ENCODE measurements at regions not wholly inside any gene's neighbourhood (a gene's known extent, or its start where the extent isn't known, plus 50 kb on each side); places are given as distances from the start of the nearest gene placed in this dataset.
"Not testable (repeated sequence)": the region's sequence is repeated elsewhere in the genome, so short reads cannot be mapped to it uniquely, and the experiment has no call there.

DNA sequence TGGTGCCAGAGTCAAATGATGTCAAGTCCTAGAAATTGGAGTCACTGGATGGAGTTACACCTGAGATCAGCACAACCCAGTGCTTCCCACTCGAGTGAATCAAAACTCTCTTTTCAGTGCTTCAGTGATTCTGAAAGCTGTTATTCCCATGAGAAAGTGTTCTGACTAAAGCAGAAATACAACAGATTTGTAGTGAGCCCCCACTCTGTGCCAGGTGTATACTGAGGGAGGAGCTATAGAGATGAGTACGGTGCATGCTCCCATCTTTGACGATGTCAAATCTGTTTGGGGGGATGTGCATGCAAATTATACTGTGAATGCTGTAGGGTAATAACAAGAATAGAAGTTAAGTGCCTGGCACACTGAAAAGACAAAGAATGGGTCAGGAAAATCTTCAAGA lies 330.2 kb downstream of the HS3ST1 start:
- DNase-seq: no peak
- Histone ChIP-seq H3K4me3 (ENCODE audit: insufficient read depth, low read depth, low read length) (no peak overlapping the region), H3K36me3 (replicated peaks; ENCODE audit: control insufficient read depth, insufficient read depth, low read length) (no peaks in the 10 kb centered on the region)

DNA sequence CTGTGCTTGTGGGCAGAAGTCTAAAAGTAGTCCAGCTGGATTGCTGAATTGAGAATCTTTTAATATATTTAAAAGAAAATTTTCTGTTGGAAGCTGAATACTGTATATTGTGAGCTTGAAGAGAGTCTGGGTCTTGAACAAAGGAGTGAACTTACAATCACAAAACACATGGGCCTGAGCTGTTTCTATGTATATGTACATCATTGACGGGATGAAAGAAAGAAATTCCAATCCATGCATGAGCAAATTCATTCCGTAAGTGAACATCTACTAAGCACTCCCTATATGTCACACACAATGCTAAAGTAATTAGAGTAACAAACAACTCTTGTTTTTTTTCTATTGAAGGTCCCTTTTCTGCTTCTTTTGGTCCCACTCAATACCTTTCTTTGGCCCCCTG lies 331.0 kb downstream of the HS3ST1 start:
- DNase-seq: no peak
- Histone ChIP-seq H3K36me3 (replicated peaks; ENCODE audit: control insufficient read depth, insufficient read depth, low read length) (no peaks in the 10 kb centered on the region), H3K27me3 (ENCODE audit: control insufficient read depth, insufficient read depth, low read length) (no peaks in the 10 kb centered on the region), H3K4me3 (ENCODE audit: insufficient read depth, low read depth, low read length) (no peak overlapping the region)

More for the DNA sequence above, 330.2 kb downstream of the HS3ST1 start:
- H3K27me3 ChIP-seq (ENCODE audit: control insufficient read depth, insufficient read depth, low read length): no peaks in the 10 kb centered on the region

DNA sequence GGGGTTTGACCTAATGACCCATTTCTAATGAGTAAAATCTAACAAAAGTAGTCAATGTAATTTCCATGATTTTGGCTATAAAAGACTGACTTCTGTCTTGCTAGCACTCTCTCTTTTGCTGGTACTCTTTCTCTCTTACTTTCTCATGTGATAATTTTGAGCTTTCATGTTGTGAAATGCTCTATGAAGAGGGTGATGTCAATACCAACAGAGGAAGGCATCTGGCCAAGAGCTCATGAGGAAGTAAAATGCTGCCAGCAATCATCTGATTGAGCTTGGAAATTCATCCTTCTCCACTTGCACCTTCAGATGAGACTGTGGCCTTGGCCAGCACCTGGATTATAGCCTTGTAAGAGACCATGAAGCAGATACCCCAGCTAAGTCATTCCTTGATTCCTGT lies 347.7 kb downstream of the HS3ST1 start:
- no peak for DNase-seq
- Histone ChIP-seq H3K4me3 (ENCODE audit: insufficient read depth, low read depth, low read length) (no peak overlapping the region), H3K27me3 (ENCODE audit: control insufficient read depth, insufficient read depth, low read length) (no peaks in the 10 kb centered on the region), H3K36me3 (replicated peaks; ENCODE audit: control insufficient read depth, insufficient read depth, low read length) (no peaks in the 10 kb centered on the region)

DNA sequence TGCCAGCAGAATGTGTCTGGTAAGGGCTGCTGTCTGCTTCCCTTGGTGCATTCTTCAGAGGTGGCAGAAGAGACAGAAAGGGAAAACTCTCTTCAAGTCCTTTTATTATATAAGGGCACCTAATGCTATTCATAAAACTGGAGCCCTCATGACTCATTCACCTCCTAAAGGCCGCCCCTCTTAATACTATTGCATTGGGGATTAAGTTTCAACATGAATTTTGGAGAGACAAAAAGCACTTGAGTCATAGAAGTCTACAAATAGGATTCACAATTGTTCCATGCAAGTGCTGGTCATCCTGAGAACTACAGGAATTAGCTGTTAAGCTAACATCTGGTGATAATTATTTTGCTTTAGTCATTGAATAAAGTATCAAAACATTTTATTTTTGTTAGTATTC lies 349.5 kb downstream of the HS3ST1 start:
- Histone ChIP-seq H3K4me3 (ENCODE audit: insufficient read depth, low read depth, low read length) (no peak overlapping the region), H3K36me3 (replicated peaks; ENCODE audit: control insufficient read depth, insufficient read depth, low read length) (no peaks in the 10 kb centered on the region), H3K27me3 (ENCODE audit: control insufficient read depth, insufficient read depth, low read length) (no peaks in the 10 kb centered on the region)
- no peak for DNase-seq

DNA sequence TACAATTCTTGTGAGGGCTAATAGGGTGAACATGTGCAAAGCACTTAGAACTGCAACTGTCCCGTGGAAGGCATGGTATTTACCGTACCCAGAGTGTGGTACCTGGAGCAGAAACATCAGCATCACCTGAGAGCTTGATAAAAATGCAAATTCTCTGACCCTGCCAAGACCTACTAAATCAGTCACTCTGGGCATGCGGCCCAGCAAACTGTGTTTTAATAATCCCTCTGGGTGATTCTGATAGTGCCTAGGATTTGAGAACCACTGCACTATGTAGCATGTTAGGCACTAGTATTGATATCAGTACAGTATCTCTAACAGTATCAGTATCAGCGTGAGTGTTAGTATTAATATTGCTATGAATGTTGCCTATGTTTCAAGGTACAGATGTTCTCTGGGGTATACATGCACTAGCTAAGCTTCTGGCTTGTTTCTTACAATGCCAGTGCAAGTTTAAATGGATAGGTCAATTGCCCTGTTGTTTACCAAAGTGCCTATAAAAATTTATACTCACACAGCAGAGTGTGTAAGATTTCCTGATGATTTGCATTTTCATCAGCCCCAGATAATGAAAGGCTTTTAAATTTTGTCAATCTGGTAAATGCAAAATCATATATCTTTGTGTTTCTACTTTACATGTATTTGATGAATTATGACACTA lies 354.0 kb downstream of the HS3ST1 start:
- Histone ChIP-seq H3K4me3 (ENCODE audit: insufficient read depth, low read depth, low read length) (no peak overlapping the region), H3K36me3 (replicated peaks; ENCODE audit: control insufficient read depth, insufficient read depth, low read length) (no peaks in the 10 kb centered on the region), H3K27me3 (ENCODE audit: control insufficient read depth, insufficient read depth, low read length) (no peaks in the 10 kb centered on the region)
- no peak for DNase-seq

DNA sequence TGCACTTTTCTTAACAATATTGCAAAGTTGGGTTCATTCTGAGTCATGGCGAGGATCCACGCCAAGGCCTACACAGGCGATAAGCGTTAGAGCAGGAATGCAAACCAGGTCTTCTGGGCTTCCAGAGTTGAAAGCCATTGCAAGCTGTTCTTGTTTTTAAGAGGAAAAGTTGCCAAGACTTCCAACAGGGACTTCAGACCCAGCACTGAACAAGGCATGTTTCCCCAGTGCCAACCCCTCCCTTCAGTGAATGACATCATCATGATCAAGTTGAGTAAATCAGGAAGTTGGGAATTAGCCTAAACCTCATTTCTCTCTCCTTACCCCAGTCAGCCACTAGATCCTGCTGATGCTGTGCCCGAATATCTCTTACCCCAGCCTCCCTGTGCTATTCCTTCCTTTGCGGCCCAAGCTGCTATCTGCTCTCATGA lies 355.1 kb downstream of the HS3ST1 start:
- Histone ChIP-seq H3K4me3 (ENCODE audit: insufficient read depth, low read depth, low read length) (no peak overlapping the region), H3K27me3 (ENCODE audit: control insufficient read depth, insufficient read depth, low read length) (no peaks in the 10 kb centered on the region), H3K36me3 (replicated peaks; ENCODE audit: control insufficient read depth, insufficient read depth, low read length) (no peaks in the 10 kb centered on the region)
- peak; percentile 8 for DNase-seq

DNA sequence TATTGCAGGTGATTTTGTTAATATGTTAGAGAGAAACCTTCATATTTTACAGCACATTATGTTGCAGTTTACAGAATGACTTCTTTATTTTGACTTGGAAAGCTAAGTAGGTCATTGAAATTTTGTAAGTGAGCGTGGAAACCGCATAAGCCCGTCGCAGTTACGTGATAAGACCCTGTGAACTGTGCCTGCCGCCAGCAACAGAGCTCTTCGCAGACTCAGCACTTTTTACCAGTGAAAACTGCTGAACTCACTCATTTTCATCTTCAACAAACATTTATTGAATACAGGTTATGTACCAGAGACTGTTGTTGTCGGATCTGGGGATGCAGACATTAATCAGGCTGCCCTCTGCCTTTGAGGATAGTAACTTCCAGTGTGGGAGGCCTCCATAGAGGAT lies 355.7 kb downstream of the HS3ST1 start:
- DNase-seq: no peak
- H3K36me3 ChIP-seq (replicated peaks; ENCODE audit: control insufficient read depth, insufficient read depth, low read length): no peaks in the 10 kb centered on the region
- H3K27me3 ChIP-seq (ENCODE audit: control insufficient read depth, insufficient read depth, low read length): no peaks in the 10 kb centered on the region
- no peak overlapping the region for H3K4me3 ChIP-seq (ENCODE audit: insufficient read depth, low read depth, low read length)

DNA sequence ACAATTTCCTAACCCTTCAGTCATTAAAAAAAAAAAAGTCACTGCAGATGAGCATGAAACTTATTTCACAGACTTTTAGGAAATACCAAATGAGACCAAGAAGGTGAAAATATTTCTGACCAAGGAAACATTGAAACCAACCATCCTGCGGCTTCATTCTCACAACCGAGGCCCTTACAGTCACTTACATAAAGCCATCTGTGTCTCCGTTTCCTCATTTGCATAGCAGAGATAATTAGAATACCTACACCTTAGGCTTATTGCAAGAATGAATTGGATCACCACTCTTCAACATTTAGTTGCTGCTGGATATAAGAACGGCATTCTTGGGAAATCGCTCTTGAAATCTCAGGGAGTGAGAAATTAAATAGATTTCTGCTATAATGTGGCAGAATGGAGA lies 356.2 kb downstream of the HS3ST1 start:
- H3K36me3 ChIP-seq (replicated peaks; ENCODE audit: control insufficient read depth, insufficient read depth, low read length): no peaks in the 10 kb centered on the region
- H3K27me3 ChIP-seq (ENCODE audit: control insufficient read depth, insufficient read depth, low read length): no peaks in the 10 kb centered on the region
- H3K4me3 ChIP-seq (ENCODE audit: insufficient read depth, low read depth, low read length): no peak overlapping the region
- no peak for DNase-seq

DNA sequence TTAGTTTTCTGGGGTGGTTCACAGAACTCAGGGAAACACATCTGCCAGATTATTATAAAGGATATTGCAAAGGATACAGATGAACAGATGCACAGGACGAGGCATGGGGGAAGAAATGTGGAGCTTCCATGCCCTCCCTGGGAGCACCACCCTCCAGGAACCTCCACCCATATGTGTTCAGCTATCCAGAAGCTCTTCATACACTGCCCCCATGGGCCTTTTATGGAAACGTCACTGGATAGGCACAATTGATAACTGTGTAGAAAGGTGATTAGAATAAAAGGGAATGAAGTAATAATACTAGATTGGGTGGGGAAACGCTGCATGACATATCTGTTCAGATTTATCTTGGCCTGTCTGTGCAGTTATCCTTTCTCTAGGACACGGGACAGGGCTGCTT lies 357.9 kb downstream of the HS3ST1 start:
- no peak overlapping the region for H3K4me3 ChIP-seq (ENCODE audit: insufficient read depth, low read depth, low read length)
- H3K27me3 ChIP-seq (ENCODE audit: control insufficient read depth, insufficient read depth, low read length): no peaks in the 10 kb centered on the region
- no peaks in the 10 kb centered on the region for H3K36me3 ChIP-seq (replicated peaks; ENCODE audit: control insufficient read depth, insufficient read depth, low read length)
- no peak for DNase-seq

DNA sequence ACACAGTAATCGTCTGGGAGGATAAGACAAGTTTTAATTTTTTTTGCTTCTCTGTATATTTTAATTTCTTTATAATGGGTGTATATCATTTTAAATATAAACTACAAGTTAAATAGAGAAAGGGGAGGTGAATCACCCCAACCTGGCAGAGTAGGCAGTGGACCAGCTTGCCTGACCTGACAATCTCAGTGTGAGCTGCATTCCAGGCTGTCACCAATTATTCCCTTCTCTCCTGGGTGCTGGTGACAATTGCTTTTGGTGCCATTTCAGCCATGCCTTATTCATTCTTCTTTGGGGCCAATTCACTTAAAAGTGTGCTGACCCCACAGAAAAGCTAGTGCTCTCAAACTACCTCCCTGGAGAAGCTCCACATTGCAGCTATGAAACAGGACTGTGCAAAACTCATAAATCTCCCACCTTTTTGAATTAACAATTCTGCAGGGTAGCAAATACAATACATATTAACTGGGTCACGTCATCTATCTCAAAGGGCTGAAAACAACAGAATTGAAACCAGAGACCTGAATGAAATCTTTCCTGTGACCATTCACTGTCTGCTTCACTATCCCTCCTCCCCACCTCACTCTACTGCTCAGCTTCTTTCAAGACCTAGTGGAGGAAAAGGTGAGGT lies 359.0 kb downstream of the HS3ST1 start:
- no peaks in the 10 kb centered on the region for H3K27me3 ChIP-seq (ENCODE audit: control insufficient read depth, insufficient read depth, low read length)
- no peaks in the 10 kb centered on the region for H3K36me3 ChIP-seq (replicated peaks; ENCODE audit: control insufficient read depth, insufficient read depth, low read length)
- no peak overlapping the region for H3K4me3 ChIP-seq (ENCODE audit: insufficient read depth, low read depth, low read length)
- no peak for DNase-seq

DNA sequence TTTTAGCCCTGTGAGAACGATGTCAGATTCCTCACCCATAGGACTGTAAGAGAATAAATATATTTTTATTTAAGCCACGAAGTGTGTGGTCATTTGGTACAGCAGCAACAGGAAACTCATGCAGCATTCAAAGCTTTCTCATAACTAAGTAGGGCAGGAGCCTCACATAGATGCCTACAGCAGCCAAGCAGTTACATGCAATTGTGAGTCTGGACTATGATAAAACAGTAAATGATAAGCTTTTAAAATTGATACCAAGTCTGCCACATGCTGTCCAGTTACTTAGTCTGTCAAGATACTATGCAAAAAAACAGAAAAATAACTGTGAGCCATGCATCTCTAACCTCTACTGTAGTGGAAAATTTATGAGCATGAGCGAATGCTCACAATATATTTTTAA lies 359.6 kb downstream of the HS3ST1 start:
- Histone ChIP-seq H3K36me3 (replicated peaks; ENCODE audit: control insufficient read depth, insufficient read depth, low read length) (no peaks in the 10 kb centered on the region), H3K27me3 (ENCODE audit: control insufficient read depth, insufficient read depth, low read length) (no peaks in the 10 kb centered on the region), H3K4me3 (ENCODE audit: insufficient read depth, low read depth, low read length) (no peak overlapping the region)
- no peak for DNase-seq

DNA sequence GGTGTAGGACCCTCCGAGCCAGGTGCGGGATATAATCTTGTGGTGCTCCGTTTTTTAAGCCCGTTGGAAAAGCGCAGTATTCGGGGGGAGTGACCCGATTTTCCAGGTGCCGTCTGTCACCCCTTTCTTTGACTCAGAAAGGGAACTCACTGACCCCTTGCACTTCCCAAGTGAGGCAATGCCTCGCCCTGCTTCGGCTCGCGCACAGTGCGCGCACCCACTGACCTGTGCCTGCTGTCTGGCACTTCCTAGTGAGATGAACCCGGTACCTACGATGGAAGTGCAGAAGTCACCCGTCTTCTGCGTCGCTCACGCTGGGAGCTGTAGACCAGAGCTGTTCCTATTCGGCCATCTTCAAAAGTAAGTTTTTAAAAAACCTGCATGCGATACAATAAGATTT lies 362.1 kb downstream of the HS3ST1 start:
- not testable (repeated sequence) for DNase-seq; H3K27me3 ChIP-seq (ENCODE audit: control insufficient read depth, insufficient read depth, low read length); H3K36me3 ChIP-seq (replicated peaks; ENCODE audit: control insufficient read depth, insufficient read depth, low read length)
- peak overlapping the region; percentile 38 for H3K4me3 ChIP-seq (ENCODE audit: insufficient read depth, low read depth, low read length)

DNA sequence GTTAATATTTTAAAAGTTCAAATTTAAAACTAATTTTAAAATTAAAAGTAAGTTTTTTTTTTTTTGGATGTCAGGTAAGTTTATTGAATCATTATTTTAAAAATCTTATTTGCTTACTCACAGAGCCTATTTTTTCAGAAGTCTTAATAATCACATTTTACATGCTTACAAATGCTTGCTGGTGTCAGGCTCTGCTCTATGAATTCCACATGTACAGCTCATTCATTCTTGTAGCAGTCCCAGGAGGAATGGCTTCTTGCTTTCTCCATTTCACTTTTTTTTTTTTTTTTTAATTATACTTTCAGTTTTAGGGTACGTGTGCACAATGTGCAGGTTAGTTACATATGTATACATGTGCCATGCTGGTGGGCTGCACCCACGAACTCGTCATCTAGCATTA lies 368.1 kb downstream of the HS3ST1 start:
- H3K36me3 ChIP-seq (replicated peaks; ENCODE audit: control insufficient read depth, insufficient read depth, low read length); H3K27me3 ChIP-seq (ENCODE audit: control insufficient read depth, insufficient read depth, low read length): not testable (repeated sequence)

DNA sequence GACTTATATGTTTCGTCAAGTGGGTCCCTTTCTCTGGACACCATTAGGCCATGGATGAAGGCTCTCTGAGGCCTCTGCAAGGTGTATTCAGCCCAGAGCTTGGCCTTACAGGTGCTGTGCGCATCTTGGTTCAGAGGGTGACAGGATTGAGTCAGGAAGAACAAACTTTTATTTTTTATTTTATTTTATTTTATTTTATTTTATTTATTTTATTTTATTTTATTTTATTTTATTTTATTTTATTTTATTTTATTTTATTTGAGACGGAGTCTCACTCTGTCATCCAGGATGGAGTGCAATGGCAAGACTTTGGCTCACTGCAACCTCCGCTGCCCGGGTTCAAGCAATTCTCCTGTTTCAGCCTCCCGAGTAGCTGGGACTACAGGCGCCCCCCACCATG lies 370.4 kb upstream of the CLNK start:
- H3K27me3 ChIP-seq (ENCODE audit: control insufficient read depth, insufficient read depth, low read length); H3K4me3 ChIP-seq (ENCODE audit: insufficient read depth, low read depth, low read length); DNase-seq; H3K36me3 ChIP-seq (replicated peaks; ENCODE audit: control insufficient read depth, insufficient read depth, low read length): not testable (repeated sequence)

More for the DNA sequence above, 368.1 kb downstream of the HS3ST1 start:
- H3K4me3 ChIP-seq (ENCODE audit: insufficient read depth, low read depth, low read length); DNase-seq: not testable (repeated sequence)

DNA sequence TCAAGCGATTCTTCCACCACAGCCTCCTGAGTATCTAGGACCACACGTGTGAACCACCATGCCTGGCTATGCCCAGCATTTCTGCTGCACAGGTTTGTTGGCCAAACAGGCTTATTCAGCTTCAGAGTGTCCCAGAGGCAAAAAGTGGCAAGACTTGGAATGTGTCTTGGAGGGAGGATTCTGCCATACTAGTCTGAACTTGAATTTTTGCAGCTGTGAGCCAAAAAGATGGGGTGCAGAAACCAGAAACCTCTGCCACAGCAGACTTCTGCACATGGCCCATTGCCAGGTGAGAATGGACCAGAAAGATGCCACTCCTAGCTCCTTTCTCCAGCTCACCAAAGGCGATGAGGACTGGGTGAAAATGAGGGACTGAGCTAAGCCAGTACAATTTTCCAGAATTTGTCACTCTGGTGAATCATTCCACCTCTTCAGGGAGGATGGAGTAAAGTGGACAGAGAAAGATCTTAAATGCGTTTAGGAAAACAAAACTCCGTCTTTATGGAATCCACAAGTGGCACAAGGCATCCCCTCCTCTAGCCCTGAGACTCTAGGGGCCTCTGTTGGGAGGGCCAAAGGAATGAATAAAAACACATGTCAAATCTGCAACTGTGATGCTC lies 369.1 kb upstream of the CLNK start:
- Histone ChIP-seq H3K4me3 (ENCODE audit: insufficient read depth, low read depth, low read length) (no peak overlapping the region), H3K36me3 (replicated peaks; ENCODE audit: control insufficient read depth, insufficient read depth, low read length) (no peaks in the 10 kb centered on the region), H3K27me3 (ENCODE audit: control insufficient read depth, insufficient read depth, low read length) (no peaks in the 10 kb centered on the region)
- DNase-seq: no peak
